OCI-M1 (cell line): ENCODE measurements at regions not wholly inside any gene's neighbourhood (a gene's known extent, or its start where the extent isn't known, plus 50 kb on each side); places are given as distances from the start of the nearest gene placed in this dataset.

Source experiments
- DNase-seq: peaks from one replicate; lab custom pipeline; 2025; lab: John Stamatoyannopoulos, UW

- no peak for DNase-seq
These were observed 50.5 kb upstream of the GUCY1A1 start for GRCh38 chr4:155616117-155616516.

GRCh38 chr4:155615081-155615887 lies 51.4 kb upstream of the GUCY1A1 start:
- DNase-seq: peak; percentile 72

- no peak for DNase-seq
These were observed 52.4 kb upstream of the GUCY1A1 start for GRCh38 chr4:155614111-155614762.

- no peak for DNase-seq
These were observed 54.6 kb upstream of the GUCY1A1 start for GRCh38 chr4:155612074-155612473.

- no peak for DNase-seq
These were observed 55.1 kb upstream of the GUCY1A1 start for GRCh38 chr4:155611501-155611900.

GRCh38 chr4:155610143-155610542 lies 56.5 kb upstream of the GUCY1A1 start:
- DNase-seq: no peak

- DNase-seq: no peak
These were observed 57.1 kb upstream of the GUCY1A1 start for GRCh38 chr4:155609455-155610059.

- no peak for DNase-seq
These were observed 58.3 kb upstream of the GUCY1A1 start for GRCh38 chr4:155608225-155608885.

- DNase-seq: no peak
These were observed 59.2 kb upstream of the GUCY1A1 start for GRCh38 chr4:155607481-155607880.

GRCh38 chr4:155604718-155605626 lies 61.7 kb upstream of the GUCY1A1 start:
- peak; percentile 21 for DNase-seq

GRCh38 chr4:155603360-155603891 lies 63.2 kb upstream of the GUCY1A1 start:
- no peak for DNase-seq

GRCh38 chr4:155602351-155603140 lies 64.1 kb upstream of the GUCY1A1 start:
- no peak for DNase-seq

- no peak for DNase-seq
These were observed 66.4 kb upstream of the GUCY1A1 start for GRCh38 chr4:155600244-155600643.

- DNase-seq: peak; percentile 51
These were observed 67.1 kb upstream of the GUCY1A1 start for GRCh38 chr4:155599596-155599995.

GRCh38 chr4:155599085-155599484 lies 67.6 kb upstream of the GUCY1A1 start:
- no peak for DNase-seq

- DNase-seq: no peak
These were observed 68.7 kb upstream of the GUCY1A1 start for GRCh38 chr4:155597933-155598451.

- DNase-seq: no peak
These were observed 69.4 kb upstream of the GUCY1A1 start for GRCh38 chr4:155597281-155597680.

- DNase-seq: no peak
These were observed 72.9 kb upstream of the GUCY1A1 start for GRCh38 chr4:155593793-155594192.

GRCh38 chr4:155592938-155593297 lies 73.7 kb upstream of the GUCY1A1 start:
- no peak for DNase-seq
